GM12874 (cell line): ENCODE measurements at regions not wholly inside any gene's neighbourhood (a gene's known extent, or its start where the extent isn't known, plus 50 kb on each side); places are given as distances from the start of the nearest gene placed in this dataset.

Experiments used
- CTCF ChIP-seq: IDR thresholded peaks from 2 replicates; pipeline ENCODE4 v1.5.1; 2011; ENCODE audit warnings: low read depth, mild to moderate bottlenecking, control low read depth, low read length, moderate library complexity; ENCODE audit not compliant: insufficient read depth

DNA sequence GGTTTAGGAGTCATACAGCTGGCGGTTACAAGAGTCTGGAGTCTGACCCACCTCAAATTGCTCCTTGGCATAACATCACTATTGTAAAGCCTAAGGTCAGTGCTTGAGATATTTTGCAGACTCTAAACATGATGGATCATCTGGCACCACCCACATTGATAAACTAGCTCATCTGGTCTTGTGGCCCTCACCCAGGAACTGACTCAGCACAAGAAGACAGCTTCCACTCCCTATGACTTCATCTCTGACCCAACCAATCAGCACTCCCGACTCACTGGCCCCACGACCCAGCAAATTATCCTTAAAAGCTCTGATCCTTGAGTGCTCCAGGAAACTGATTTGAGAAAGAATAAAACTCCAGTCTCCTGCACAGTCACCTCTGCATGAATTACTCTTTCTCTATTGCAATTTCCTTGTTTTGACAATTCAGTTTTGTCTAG, 115.9 kb downstream of the CD24 start:
- no peak for TF ChIP-seq CTCF

DNA sequence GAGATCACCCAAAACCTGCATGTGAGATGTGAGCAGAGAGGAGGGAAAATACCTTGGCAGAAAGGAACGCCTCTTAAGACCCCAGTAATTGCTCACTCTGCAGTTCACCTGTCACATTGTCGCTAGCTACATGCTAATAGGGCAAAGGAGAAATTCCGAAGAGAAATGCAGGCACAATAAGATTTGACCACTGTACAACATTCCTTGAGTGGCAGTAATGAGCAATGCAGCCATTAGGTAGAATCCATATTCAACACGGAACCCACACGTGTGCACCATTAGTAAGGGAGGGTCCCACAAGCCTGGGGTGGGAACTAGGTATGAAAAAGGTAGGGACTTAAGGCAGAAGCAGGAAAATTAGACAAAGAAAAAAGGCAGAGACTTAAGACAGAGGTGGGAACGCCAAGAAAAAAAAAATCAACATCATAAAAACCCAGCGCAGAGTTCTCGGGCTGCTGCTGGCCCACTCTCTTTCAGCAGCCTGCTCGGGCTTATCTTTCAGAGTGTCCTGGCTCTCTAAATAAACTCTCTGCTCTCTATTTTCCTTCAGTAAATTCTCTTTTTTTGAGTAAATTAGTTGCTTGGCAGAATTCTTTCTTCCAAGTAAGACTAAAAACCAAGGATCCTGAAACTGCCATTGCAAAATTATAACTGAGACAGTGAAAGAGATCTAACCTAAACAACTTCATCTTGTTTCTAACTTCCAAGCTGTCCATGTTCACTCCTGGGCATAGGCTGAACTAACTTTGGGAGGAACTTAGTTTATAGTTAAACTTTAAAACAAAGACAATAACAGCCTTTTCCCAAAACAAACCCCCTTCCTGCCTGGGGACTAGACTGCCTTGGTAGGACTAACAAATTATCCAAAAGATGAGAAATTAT, 116.5 kb downstream of the CD24 start:
- no peak for TF ChIP-seq CTCF

- TF ChIP-seq CTCF, result no peak
These were observed 118.2 kb downstream of the CD24 start for GRCh38 chr6:106856227-106856874.

GRCh38 chr6:106855117-106855516, 119.4 kb downstream of the CD24 start:
- no peak for TF ChIP-seq CTCF

GRCh38 chr6:106849676-106850332, 124.7 kb downstream of the CD24 start:
- TF ChIP-seq CTCF, result no peak

DNA sequence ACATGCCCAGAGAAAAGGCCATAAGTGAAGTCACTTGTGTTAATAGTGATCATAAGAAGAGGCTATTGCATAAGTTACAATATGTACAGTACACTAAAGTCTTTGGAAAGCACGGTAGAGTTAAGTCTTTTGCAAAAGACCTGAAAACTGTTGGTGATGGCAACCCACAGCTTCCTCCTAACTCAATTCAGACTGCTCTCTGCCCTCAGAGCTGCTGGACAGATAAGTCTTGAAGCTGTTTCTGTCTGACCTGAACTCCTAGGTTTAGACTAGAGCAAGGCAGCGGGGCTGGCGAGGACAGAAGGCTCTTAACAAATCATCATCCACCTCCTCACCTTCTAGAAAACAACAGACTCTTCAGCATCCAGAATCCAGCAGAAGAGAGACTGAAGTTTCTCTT, 125.4 kb downstream of the CD24 start:
- no peak for TF ChIP-seq CTCF

DNA sequence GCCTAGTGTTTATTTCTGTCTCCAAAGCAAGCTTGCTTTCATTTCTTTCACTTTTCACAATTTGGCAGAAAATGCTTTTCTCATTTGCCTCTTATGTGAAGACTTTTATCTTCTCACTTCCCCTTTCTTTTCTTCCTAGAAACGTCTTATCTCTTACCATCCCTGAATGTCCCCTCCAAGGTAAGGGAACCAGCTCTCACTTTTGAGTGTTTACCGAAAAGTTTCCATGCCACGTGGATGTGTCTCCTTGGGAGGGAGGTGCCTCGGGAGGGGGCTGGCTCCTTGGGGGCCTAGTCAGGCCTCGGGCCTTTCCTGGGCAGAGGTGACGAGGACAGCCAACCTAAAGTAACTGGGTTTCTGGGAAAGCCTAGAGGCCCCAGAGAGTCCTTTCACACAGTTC, 127.4 kb downstream of the CD24 start:
- TF ChIP-seq CTCF, result no peak
